ENCODE measurements at regions not wholly inside any gene's neighbourhood (a gene's known extent, or its start where the extent isn't known, plus 50 kb on each side); places are given as distances from the start of the nearest gene placed in this dataset.

DNA sequence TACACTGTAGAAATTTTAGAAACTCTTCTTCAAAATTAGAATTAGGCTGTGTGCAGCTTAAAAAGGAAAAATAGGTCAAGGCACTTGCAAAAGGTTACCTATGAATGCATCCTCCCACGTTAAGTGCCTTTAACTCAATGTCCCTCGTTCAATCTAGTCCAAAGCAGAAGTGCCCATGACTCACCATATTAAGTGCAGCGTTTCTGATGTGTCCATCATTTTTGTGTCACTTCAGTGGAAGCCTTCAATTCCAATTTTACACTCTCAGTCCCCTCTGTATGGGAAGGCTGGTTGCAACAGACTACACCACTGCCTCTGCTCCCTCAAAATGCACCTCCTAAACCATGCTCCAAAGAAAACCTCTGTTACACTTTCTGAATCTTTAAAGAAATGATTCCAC lies 53.4 kb downstream of the FOXB1 start:
- Histone ChIP-seq H3K27me3 (replicated peaks; ENCODE audit: insufficient read depth) (no peaks in the 10 kb centered on the region), H3K27ac (no peak overlapping the region), H3K4me3 (no peak overlapping the region), H3K9me3 (peaks cover 8% of the 10 kb centered on the region), H3K4me1 (ENCODE audit: control insufficient read depth in 1 of 2, low read depth in 2 of 2) (no peaks in the 10 kb centered on the region), H3K36me3 (no peaks in the 10 kb centered on the region)
- TF ChIP-seq, protein P1, sequence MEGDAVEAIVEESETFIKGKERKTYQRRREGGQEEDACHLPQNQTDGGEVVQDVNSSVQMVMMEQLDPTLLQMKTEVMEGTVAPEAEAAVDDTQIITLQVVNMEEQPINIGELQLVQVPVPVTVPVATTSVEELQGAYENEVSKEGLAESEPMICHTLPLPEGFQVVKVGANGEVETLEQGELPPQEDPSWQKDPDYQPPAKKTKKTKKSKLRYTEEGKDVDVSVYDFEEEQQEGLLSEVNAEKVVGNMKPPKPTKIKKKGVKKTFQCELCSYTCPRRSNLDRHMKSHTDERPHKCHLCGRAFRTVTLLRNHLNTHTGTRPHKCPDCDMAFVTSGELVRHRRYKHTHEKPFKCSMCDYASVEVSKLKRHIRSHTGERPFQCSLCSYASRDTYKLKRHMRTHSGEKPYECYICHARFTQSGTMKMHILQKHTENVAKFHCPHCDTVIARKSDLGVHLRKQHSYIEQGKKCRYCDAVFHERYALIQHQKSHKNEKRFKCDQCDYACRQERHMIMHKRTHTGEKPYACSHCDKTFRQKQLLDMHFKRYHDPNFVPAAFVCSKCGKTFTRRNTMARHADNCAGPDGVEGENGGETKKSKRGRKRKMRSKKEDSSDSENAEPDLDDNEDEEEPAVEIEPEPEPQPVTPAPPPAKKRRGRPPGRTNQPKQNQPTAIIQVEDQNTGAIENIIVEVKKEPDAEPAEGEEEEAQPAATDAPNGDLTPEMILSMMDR (IDR thresholded peaks at IDR 0.05): no peak
- DNase-seq (ENCODE audit: low spot score) (no peak), ATAC-seq (ENCODE audit: insufficient number of reproducible peaks, low FRiP score, low read depth) (no peak)

DNA sequence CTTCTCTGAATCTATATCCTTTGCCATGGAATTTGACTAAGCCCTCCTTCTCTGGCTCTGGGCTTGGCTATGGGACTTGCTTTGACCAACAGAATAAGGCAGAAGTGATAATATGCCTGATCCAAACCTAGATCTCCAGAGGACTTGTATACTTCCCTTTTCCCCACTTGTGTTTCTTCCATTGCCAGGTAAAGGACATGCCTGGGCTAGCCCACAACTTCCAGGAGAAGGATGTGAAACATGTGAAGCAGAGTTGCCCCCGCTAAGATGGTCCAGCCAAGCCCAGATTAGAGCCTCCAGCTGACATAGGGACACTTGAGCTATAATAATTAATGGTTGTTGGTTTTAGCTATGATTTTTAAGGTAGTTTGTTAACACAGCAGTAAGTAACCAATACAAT lies 55.1 kb downstream of the FOXB1 start:
- H3K4me3 ChIP-seq: no peak overlapping the region
- no peaks in the 10 kb centered on the region for H3K36me3 ChIP-seq
- no peaks in the 10 kb centered on the region for H3K4me1 ChIP-seq (ENCODE audit: control insufficient read depth in 1 of 2, low read depth in 2 of 2)
- H3K9me3 ChIP-seq: peaks cover 8% of the 10 kb centered on the region
- H3K27ac ChIP-seq: no peak overlapping the region
- no peak for ATAC-seq (ENCODE audit: insufficient number of reproducible peaks, low FRiP score, low read depth)
- no peaks in the 10 kb centered on the region for H3K27me3 ChIP-seq (replicated peaks; ENCODE audit: insufficient read depth)
- DNase-seq (ENCODE audit: low spot score): no peak
- TF ChIP-seq, protein P1 (IDR thresholded peaks at IDR 0.05): no peak

DNA sequence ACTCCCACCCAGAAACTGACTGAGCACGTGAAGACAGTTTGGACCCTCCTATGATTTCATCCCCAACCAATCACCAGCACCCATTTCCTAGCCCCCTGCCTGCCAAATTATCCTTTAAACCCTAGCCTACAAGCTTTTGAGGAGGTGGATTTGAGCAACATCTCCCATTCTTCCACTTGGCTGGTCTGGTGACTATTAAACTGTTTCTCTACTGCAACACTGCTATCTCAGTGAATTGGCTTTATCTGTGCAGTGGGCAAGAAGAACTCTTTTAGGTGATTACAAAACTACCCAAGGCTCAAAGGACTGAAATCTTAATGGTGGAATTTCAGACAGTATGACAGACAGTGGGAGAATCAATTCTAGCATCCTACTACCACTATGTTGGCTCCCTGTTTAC lies 57.6 kb downstream of the FOXB1 start:
- H3K4me3 ChIP-seq: no peak overlapping the region
- H3K27ac ChIP-seq: no peak overlapping the region
- TF ChIP-seq, protein P1 (IDR thresholded peaks at IDR 0.05): no peak
- DNase-seq (ENCODE audit: low spot score) (no peak), ATAC-seq (ENCODE audit: insufficient number of reproducible peaks, low FRiP score, low read depth) (no peak)
- H3K36me3 ChIP-seq: no peaks in the 10 kb centered on the region
- H3K27me3 ChIP-seq (replicated peaks; ENCODE audit: insufficient read depth): no peaks in the 10 kb centered on the region
- H3K4me1 ChIP-seq (ENCODE audit: control insufficient read depth in 1 of 2, low read depth in 2 of 2): no peaks in the 10 kb centered on the region
- H3K9me3 ChIP-seq: peaks cover 8% of the 10 kb centered on the region

DNA sequence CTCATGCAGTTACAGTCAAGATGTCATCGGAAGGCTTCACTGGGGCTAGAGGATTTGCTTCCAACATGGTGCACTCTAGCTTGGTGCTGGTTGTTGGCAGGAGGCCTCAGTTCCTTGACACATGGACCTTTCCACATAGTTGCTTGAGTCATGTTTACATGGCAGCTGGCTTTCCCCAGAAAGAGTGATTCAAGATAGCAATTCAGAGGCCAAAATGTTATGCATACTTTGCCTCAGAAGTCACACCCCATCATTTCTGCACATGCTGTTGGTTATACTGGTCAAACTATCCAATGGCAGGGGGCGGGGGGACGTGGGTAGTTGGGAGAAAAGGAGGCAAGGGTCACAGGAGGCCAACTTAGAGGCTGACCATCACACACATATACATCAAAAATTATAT lies 58.7 kb downstream of the FOXB1 start:
- DNase-seq (ENCODE audit: low spot score) (no peak), ATAC-seq (ENCODE audit: insufficient number of reproducible peaks, low FRiP score, low read depth) (no peak)
- no peaks in the 10 kb centered on the region for H3K36me3 ChIP-seq
- H3K9me3 ChIP-seq: peaks cover 8% of the 10 kb centered on the region
- no peaks in the 10 kb centered on the region for H3K27me3 ChIP-seq (replicated peaks; ENCODE audit: insufficient read depth)
- TF ChIP-seq, protein P1 (IDR thresholded peaks at IDR 0.05): no peak
- no peak overlapping the region for H3K27ac ChIP-seq
- no peaks in the 10 kb centered on the region for H3K4me1 ChIP-seq (ENCODE audit: control insufficient read depth in 1 of 2, low read depth in 2 of 2)
- H3K4me3 ChIP-seq: no peak overlapping the region

DNA sequence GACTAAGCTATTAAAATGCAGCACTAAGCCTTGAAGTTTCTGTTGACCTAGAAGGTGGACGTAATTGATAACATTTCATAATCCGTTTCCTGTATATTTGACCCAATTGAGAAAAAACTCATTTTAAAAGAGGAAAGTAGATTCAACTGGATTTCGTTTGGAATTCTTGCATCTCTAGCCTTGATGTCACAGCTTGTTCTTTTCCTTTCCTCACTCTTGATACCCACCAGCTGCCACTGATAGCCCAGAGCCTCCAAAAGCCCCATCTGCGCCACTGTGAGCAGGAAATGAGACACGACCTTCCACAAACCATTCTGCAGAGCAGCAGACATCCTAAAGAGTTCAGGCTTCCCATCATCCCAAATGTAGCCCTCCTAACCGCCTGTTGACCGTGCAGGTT lies 61.8 kb downstream of the FOXB1 start:
- ATAC-seq (ENCODE audit: insufficient number of reproducible peaks, low FRiP score, low read depth): no peak
- TF ChIP-seq, protein P1 (IDR thresholded peaks at IDR 0.05): no peak

More for the DNA sequence above, 61.8 kb downstream of the FOXB1 start:
- H3K9me3 ChIP-seq: peaks cover 8% of the 10 kb centered on the region
- H3K36me3 ChIP-seq: no peaks in the 10 kb centered on the region
- no peak for DNase-seq (ENCODE audit: low spot score)
- H3K27ac ChIP-seq: no peak overlapping the region
- no peaks in the 10 kb centered on the region for H3K4me1 ChIP-seq (ENCODE audit: control insufficient read depth in 1 of 2, low read depth in 2 of 2)
- H3K4me3 ChIP-seq: no peak overlapping the region
- H3K27me3 ChIP-seq (replicated peaks; ENCODE audit: insufficient read depth): no peaks in the 10 kb centered on the region
